ENCODE measurements at regions not wholly inside any gene's neighbourhood (a gene's known extent, or its start where the extent isn't known, plus 50 kb on each side); places are given as distances from the start of the nearest gene placed in this dataset.
"Not testable (repeated sequence)": the region's sequence is repeated elsewhere in the genome, so short reads cannot be mapped to it uniquely, and the experiment has no call there.

DNA sequence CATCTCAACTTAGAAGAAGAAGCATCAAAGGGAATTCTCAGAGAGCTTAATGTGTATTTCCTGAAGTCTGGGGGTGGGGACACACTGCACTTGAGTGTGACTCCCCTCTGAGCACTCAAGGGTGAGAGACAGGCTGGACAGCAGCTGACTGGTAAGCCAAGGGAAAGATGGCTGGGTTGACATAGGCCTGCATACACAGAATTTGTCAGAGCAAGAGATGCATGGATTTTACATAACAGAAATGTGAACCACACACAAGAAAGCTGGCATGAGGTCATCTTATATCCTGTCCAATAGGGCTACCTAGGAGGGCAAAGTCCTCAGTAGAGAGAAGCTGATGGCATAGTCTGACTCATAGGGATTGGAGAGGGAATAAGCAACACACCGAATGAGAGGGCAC lies 114.3 kb upstream of the EPB41L4A start:
- FAIRE-seq (peak; percentile 62), DNase-seq (ENCODE audit: low spot score) (peak; percentile 83)

GRCh38 chr5:112534067-112534583 lies 115.0 kb upstream of the EPB41L4A start:
- FAIRE-seq (no peak), DNase-seq (ENCODE audit: low spot score) (no peak)

DNA sequence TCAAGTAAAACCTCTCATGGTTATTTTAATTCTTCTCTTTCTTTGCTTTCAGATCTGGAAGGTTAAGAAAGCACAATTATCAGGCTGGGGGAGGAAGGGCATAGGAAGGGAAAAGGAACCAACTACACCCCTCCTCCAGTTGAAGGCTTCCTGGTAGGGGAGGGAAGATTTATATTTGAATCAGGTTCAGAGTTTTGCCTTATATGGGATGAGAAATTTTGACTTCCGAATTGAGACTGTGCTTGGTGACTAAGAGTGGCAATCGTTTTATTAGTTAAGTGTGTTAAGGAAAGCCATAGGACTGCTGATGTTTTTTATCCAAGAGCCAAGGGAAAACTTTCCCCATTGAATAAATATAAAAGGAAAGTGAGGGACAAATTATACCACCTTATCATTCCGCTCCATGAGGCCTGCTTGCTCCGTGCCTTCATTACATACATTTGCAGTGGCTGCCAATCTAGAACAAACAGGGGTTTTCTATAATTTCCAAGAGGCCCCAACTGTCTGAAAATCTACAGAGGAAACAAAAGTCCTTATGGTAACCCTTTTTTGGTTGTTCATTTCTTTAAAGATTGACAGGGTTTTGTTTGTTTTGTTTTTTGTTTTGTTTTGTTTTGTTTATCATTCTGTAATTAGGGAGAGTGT lies 115.7 kb upstream of the EPB41L4A start:
- FAIRE-seq, result no peak
- DNase-seq (ENCODE audit: low spot score), result no peak

GRCh38 chr5:112535356-112535755 lies 116.3 kb upstream of the EPB41L4A start:
- DNase-seq (ENCODE audit: low spot score) (no peak), FAIRE-seq (no peak)

DNA sequence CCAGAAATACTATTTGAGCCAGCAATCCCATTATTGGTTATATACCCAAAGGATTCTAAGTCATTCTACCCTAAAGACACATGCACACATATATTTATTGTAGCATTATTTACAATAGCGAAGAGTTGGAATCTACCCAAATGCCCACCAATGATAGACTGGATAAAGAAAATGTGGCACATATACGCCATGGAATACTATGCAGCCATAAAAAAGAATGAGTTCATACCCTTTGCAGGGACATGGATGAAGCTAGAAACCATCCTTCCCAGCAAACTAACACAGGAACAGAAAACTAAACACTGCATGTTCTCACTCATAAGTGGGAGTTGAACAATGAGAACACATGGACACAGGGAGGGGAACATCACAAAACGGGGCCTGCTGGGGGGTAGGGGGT lies 125.5 kb upstream of the EPB41L4A start:
- DNase-seq (ENCODE audit: low spot score); FAIRE-seq: not testable (repeated sequence)

- FAIRE-seq, result no peak
- DNase-seq (ENCODE audit: low spot score), result peak; percentile 16
Measured at GRCh38 chr5:112546946-112547592, 128.0 kb upstream of the EPB41L4A start.

- FAIRE-seq (peak; percentile 86), DNase-seq (ENCODE audit: low spot score) (peak; percentile 79)
Measured at GRCh38 chr5:112548246-112548881, 129.3 kb upstream of the EPB41L4A start.

GRCh38 chr5:112549127-112549526 lies 130.1 kb upstream of the EPB41L4A start:
- FAIRE-seq (no peak), DNase-seq (ENCODE audit: low spot score) (no peak)

DNA sequence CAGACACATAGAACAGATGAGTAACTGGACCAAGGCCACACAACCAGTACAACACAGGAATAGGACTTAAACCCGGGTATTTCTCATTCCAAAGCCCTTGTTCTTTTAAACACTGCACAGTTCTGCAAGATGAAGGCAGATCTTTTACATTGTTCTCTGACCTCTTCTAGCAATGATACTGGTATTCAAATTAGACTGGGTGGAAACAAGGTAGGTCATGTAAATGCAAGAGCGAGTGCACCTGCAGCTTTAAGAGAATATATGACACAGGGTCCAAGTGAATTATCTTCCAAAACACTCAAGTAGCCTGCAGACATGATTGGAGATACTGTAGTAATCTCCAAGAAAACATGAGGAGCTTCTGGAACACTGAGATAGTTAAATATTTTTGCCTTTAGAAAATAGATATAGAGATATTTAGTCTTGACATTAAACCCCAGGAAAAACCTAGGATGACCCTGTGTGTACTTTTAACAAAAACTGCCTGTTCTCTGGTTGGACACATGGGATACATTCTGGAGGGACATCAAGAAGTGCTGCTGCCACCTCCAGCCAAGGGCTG lies 130.6 kb upstream of the EPB41L4A start:
- FAIRE-seq, result no peak
- DNase-seq (ENCODE audit: low spot score), result no peak

GRCh38 chr5:112551419-112552032 lies 132.4 kb upstream of the EPB41L4A start:
- peak; percentile 34 for DNase-seq (ENCODE audit: low spot score)

GRCh38 chr5:112552216-112552615 lies 133.1 kb upstream of the EPB41L4A start:
- no peak for FAIRE-seq
- no peak for DNase-seq (ENCODE audit: low spot score)

More at GRCh38 chr5:112551419-112552032, 132.4 kb upstream of the EPB41L4A start:
- FAIRE-seq, result peak; percentile 65

DNA sequence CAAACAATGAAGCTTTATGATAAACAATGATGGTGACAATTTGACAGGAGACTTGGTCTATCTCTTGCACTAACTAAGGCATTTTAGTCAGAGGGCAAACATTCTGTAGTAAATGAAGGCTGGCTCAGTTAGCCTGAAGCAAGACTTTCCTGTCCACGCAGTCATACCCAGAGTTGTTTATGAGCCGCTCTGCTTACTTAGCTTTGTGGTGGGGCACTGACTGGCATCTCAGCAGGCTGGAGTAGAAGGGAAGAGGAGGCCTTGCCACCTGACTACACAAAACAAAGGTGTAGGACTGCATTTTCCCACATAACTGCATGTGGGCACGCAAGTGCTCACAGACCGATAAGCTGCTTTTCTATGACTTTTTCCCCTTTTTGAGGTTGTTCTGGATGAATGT lies 133.7 kb upstream of the EPB41L4A start:
- DNase-seq (ENCODE audit: low spot score) (no peak), FAIRE-seq (no peak)

GRCh38 chr5:112554101-112554977 lies 135.3 kb upstream of the EPB41L4A start:
- FAIRE-seq, result no peak
- no peak for DNase-seq (ENCODE audit: low spot score)

DNA sequence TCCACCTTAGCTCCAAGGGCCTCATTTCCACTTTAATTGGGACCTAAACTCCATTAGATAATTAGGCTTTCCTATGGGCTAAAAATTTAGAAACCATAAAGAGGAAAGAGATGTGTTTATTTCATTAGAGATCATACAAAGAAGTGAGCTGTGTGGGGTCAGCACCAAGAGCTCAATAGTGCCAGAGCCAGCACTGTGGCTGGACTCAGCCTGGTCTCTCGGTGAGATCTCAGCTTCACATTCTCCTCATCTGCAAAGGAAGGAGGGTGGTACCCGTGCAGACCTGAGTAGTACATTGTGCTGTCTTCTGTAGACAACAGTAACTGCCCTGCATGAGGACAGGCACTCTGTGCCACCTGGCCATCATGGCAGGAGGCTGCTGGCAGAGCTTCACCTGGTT lies 136.1 kb upstream of the EPB41L4A start:
- FAIRE-seq (no peak), DNase-seq (ENCODE audit: low spot score) (no peak)

DNA sequence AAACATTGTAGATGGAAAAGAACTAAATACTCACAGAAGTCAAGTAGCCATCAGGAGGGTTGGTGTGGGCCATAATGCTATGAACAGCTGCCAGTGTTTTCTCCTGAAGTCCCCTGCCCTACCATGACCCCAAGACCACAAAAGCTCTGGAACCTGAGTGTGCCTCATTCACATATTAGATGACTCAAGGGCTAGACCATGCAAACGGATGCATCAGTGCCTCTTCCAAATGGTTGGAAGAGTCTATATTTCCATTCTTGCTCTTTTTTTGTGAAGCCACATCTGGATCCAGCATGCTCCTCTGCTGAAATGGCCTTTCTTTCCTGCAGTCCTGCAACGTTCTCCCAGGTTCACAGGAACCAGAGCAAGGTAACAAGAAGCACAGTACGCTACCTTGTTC lies 136.6 kb upstream of the EPB41L4A start:
- no peak for FAIRE-seq
- DNase-seq (ENCODE audit: low spot score), result peak; percentile 6

GRCh38 chr5:112559501-112559900 lies 140.4 kb upstream of the EPB41L4A start:
- FAIRE-seq, result not testable (repeated sequence)

DNA sequence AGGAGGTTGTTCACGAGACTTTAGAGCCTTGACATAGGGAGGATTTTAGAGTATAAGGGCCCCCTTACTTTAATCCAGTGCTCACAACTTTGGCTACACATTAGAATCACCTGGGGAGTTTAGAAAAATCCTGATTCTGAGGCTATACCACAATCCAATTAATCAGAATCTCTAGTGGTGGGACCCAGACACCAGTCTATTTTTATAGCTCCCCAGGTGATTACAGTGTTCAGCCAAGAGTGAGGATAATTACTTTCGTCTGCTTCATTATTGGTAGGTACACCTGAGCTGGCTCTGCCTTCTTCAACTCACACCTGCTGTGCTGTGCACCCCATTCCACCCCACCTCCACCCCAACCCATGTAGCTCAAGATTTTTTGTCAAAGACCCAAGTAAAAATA lies 141.3 kb upstream of the EPB41L4A start:
- DNase-seq (ENCODE audit: low spot score), result no peak
- no peak for FAIRE-seq

More at GRCh38 chr5:112559501-112559900, 140.4 kb upstream of the EPB41L4A start:
- not testable (repeated sequence) for DNase-seq (ENCODE audit: low spot score)

GRCh38 chr5:112563169-112563826 lies 144.2 kb upstream of the EPB41L4A start:
- DNase-seq (ENCODE audit: low spot score) (no peak), FAIRE-seq (no peak)

DNA sequence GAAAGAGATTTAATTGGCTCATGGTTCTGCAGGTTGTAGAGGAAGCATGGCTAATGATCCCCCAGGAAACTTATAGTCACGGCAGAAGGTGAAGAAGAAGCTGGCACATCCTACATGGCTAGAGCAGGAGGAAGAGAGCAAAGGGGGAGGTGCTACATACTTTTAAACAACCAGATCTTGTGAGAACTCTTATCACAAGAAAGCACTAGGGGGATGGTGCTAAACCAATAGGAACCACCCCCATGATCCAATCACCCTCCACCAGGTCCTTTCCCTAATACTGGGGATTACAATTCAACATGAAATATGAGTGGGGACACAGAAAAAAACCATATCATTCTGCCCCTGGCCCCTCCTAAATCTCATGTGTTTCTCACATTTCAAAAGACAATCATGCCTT lies 147.2 kb upstream of the EPB41L4A start:
- FAIRE-seq (no peak), DNase-seq (ENCODE audit: low spot score) (no peak)

DNA sequence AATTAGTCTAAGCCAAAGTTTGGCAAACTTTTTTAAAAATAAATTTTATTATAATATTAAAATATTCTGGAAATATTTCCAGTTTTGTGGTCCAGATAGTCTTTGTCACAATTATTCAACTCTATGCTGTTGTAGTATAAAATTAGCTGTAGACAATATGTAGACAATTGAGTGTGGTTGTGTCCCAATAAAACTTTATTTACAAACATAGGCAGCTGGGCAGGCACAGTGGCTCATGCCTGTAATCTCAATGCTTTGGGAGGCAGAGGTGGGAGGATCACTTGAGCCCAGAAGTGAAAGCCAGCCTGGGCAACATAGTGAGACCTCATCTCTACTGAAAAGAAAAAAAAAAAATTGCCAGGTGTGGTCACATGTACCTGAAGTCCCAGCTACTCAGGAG lies 150.5 kb upstream of the EPB41L4A start:
- FAIRE-seq, result no peak
- DNase-seq (ENCODE audit: low spot score), result no peak
